Activated CD4-positive, alpha-beta T cell treated with anti-CD3 and anti-CD28 coated beads for 24 hours (primary cell): ENCODE measurements at regions not wholly inside any gene's neighbourhood (a gene's known extent, or its start where the extent isn't known, plus 50 kb on each side); places are given as distances from the start of the nearest gene placed in this dataset.

ENCODE experiments used
- DNase-seq, 2 donors: peaks; one replicate each; pipeline ENCODE4 v3.0.0-alpha.2; 2020; ENCODE audit warnings: low read depth in 2 of 2

DNA sequence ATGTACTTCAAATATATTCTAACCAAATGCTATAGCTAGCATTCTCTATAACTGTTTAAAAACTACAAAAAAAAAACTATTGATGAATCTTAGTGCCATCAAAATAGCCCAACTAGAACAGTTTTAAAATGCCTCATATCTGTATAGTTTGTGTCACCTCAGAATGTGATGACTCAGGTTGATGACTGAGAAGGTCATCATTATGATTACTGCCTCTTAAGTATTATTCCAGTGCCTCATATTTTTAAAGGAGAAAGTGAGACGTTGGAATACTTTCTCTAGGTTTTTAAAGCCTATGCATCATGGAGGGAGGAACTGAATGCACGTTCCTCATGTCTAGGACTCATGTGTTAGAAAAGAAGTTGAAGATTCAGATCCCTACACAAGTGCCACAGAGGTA lies 88.2 kb downstream of the TMA16 start:
- DNase-seq = no peak

DNA sequence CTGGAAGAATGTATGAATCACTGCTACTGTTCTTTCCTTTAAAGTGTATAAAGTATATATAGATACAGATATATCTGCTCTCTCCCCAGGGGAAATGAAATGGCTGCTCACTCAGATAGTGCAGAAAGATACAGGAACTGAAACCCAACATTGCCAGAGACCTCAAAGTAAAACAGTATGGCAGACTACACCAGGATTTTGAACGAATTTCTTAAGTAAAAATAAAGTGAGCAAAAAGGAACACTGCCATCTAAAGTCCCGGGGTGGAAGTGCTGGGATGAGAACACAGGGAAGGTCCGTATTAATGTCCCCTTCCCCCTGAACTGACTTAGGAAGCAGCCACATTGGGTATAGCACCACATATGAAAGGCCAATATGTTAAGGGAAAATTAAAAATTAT lies 93.4 kb downstream of the TMA16 start:
- no peak for DNase-seq

DNA sequence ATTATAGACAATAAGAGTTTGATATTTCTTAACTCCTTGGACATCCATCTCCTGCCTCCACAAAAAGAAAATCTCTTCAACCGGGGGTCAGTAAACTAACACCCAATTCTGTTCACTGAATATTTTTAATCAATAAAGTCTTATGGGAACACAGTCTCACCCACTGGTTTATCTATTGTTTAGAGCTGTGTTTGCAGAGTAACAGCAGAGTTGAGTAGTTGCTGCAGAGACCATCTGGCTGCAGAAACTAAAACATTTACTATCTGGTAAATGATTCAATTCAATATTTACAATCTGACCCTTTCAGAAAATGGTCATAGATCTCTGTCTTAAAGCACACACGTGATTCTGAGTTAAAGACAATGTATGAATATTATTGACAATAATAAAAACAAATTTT lies 94.0 kb downstream of the TMA16 start:
- DNase-seq = no peak

GRCh38 chr4:163590103-163590502 lies 95.6 kb downstream of the TMA16 start:
- no peak for DNase-seq

GRCh38 chr4:163590619-163591264 lies 96.3 kb downstream of the TMA16 start:
- no peak for DNase-seq

DNA sequence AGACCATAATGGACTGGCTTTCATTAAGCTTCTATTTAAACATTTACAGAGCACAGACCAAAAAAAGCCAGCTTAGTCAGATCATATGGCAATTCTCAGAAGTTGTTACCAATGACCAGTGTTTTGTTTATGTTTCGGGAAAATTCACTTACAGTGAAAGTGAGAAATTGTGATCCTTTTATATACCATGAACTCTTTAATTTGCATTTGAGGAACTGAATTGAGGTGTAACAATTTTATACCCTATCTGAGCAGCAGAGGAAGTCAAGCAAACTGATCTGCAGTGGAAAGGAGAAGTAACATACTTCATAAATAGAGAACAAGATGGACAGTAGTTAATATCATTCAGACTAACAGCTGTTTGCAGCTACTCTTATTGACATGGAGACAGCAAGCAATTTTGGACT lies 97.1 kb downstream of the TMA16 start:
- no peak for DNase-seq

GRCh38 chr4:163592212-163592611 lies 97.7 kb downstream of the TMA16 start:
- DNase-seq = no peak

DNA sequence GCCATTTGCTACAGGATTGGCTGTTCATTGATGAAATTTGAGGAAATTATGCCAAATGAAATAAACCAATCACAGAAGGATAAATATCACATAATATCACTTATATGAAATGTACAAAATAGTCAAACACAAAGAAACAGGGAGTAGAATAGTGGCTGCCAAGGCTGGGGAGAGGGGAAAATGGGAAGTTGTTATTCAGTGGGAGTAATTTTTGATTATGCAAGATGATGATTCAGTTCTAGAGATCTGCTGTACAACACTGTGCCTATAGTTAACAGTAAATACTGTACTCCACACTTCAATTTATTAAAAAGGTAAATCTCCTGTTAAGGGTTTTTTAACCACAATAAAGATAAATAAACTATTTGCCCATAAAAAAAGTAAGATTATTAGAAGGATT lies 101.1 kb downstream of the TMA16 start:
- no peak for DNase-seq

DNA sequence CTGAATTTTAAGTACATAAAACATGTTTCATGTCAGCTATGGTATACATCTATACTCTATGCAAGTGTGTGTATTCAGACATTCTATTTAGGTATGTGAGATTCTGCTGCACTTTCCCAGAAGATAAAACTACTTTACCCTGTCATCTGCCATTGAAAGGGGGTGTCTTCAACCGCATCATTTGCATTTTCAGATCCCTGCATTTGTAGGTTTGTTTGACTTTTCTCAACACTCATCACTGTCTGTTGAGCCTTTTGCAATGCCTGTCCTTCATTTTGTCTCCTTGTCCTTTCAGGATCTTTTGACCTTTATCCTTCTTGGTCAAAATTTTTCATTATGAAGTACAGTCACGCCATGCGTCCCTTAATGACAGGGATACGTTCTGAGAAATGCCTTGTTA lies 103.5 kb downstream of the TMA16 start:
- DNase-seq = no peak

- no peak for DNase-seq
Observed at GRCh38 chr4:163598489-163598888, 104.0 kb downstream of the TMA16 start.

GRCh38 chr4:163600727-163601126 lies 106.2 kb downstream of the TMA16 start:
- no peak for DNase-seq

DNA sequence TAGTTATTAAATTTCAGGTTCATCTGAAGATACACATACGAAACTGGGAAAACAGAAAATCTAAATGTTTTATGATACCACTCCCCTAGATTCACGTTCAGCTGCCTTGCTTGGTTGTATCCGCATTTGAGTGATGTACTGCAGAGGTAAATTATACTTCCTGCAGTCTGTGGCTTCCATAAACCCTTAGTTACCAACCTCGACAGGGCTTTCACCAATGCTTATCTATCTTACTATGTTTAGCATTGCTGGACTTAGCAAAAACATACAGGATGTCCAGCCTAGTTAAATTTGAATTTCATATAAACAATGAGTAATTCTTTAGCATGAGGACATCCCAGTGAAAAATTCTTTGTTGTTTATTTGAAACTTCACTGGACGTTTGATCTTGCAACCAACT lies 108.8 kb downstream of the TMA16 start:
- no peak for DNase-seq

GRCh38 chr4:163606896-163607691 lies 112.6 kb downstream of the TMA16 start:
- DNase-seq = no peak

GRCh38 chr4:163609019-163609418 lies 114.5 kb downstream of the TMA16 start:
- DNase-seq = no peak

- no peak for DNase-seq
Observed at GRCh38 chr4:163610648-163611047, 116.2 kb downstream of the TMA16 start.

DNA sequence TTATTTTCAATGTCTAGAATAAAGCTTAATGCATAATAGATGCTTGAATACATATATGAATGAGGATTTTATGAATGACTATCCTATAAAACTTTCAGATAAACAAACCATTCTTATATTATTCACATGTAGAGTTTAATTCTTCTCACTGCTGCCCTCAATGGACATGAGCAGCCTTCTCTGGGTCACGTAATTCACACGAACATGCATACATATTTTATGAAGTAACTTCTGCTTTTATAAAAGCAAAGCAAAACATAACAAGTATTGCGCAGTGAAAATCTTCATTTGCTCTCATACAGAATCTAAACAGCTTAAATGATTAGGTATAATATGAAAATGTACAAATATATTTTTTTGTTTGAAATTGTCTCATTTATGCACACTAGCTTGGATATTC lies 116.7 kb downstream of the TMA16 start:
- no peak for DNase-seq

DNA sequence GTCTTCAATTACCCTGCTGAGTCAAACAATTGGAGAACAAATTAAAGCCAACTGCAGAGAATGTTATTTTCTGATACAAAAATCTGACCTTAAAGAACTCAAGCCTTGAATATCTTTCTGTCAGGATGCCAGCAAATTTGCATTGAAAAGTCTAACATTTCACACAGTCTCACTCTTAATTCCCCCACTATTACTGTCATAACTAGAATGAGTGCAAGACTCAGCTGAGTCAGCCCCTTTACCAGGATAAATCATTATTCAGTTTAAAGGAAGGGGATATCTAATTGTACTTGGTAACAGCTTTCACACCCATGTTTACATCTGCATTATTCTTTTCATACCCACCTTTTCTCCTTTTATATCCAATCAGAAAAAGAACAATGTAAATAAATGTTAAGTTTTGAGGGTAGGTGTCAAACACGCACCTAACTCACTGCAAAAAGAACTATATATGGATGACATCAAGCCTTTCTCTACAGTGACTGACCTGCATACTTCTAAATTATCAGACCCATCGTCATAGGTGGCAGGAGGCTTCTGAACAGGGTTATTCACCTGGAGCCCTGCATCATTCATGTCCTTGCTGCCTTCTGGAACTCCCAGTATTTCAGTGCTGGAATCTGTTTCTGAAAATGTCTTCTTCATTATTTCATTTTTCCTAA lies 117.4 kb downstream of the TMA16 start:
- no peak for DNase-seq

GRCh38 chr4:163612762-163613161 lies 118.3 kb downstream of the TMA16 start:
- DNase-seq = no peak

GRCh38 chr4:163613383-163613782 lies 118.9 kb downstream of the TMA16 start:
- no peak for DNase-seq

- no peak for DNase-seq
Observed at GRCh38 chr4:163614866-163615265, 120.4 kb downstream of the TMA16 start.

DNA sequence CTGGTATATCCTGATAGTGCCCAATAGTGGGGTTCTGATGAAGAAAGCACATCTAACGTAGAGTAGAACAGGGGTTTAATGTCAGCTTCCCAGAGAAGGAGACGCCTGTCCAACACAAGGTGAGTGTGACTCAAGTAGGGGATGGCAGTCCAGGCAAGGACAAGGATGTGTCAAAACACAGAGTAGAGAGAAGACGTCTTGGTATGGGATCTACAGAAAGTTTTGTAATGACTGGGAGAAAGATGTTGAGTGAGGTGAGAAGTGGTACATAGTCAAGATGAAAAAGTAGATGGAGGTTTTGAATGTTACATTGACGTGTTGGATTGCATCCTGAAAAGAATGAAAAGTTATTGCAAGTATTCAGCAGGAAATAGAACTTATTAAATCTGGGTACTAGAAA lies 124.4 kb downstream of the TMA16 start:
- no peak for DNase-seq

GRCh38 chr4:163620738-163621137 lies 126.2 kb downstream of the TMA16 start:
- no peak for DNase-seq

DNA sequence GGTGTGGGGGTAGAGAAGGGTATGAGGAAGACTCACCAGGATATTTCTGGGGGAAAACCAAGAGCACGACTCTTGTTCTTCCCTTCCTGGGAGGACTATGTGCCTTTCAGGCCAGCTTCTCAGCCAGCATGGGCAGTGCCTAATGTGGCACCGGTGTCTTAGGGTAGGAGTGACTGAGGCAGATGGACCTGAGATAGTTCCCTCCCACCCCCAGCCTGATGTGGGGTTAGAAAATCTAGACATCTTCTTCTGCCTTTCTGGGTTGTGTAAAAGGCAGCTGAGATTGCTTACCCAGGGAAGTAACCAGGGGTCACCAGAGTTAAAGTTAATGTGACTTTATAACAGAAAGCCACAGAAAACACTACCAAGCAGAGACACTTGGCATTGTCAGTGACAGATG lies 127.3 kb downstream of the TMA16 start:
- no peak for DNase-seq
